Activated CD4-positive, alpha-beta T cell treated with anti-CD3 and anti-CD28 coated beads, Interleukin-2, amount 10 ng/mL, durations not matched to agents 7 days and 5 days (primary cell): ENCODE measurements at regions not wholly inside any gene's neighbourhood (a gene's known extent, or its start where the extent isn't known, plus 50 kb on each side); places are given as distances from the start of the nearest gene placed in this dataset.

ENCODE experiments used
- CTCF ChIA-PET: fragments of 350-600 bp; sonication (Branson Sonifier 250); formaldehyde crosslinking; loops from one replicate; lab custom pipeline; 2021; ENCODE audit warnings: antibody characterized with exemption; lab: Charles Lee
- POLR2A ChIA-PET: fragments of 350-600 bp; sonication (Branson Sonifier 250); formaldehyde crosslinking; loops from one replicate; lab custom pipeline; 2021; ENCODE audit warnings: antibody characterized with exemption; lab: Charles Lee
- DNase-seq: peaks from one replicate; pipeline ENCODE4 v3.0.0-alpha.2; 2020
- H3K27ac Mint-ChIP-seq: one replicate; pipeline ENCODE4 v1.8.0; 2021; ENCODE audit warnings: mild to moderate bottlenecking, moderate library complexity, mixed read lengths
- H3K27me3 Mint-ChIP-seq: one replicate; pipeline ENCODE4 v1.8.0; 2021; ENCODE audit warnings: mixed read lengths
- H3K36me3 Mint-ChIP-seq: one replicate; pipeline ENCODE4 v1.8.0; 2021; ENCODE audit warnings: low read depth, mixed read lengths
- H3K4me1 Mint-ChIP-seq: one replicate; pipeline ENCODE4 v1.8.0; 2021; ENCODE audit warnings: mixed read lengths
- H3K4me3 Mint-ChIP-seq: one replicate; pipeline ENCODE4 v1.8.0; 2021; ENCODE audit warnings: mild to moderate bottlenecking, moderate library complexity, mixed read lengths
- H3K9me3 Mint-ChIP-seq: one replicate; pipeline ENCODE4 v1.8.0; 2021; ENCODE audit warnings: mixed read lengths

DNA sequence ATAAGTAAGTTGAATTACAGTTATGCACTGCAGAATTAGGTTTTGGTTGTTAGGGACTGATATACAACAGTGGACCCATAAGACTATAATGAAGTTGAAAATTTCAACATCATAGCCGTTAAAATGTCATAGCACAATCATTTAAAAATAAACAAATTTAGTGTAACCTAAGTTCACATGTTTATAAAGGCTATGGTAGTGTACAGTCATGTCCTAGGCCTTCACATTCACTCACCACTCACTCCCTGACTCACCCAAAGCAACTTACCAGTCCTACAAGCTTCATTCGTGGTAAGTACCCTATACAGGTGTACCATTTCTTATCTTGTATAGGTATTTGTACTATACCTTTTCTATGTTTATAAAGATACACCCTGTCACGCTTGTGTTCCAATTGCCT, 113.7 kb downstream of the RAB11FIP2 start:
- H3K4me3 Mint-ChIP-seq: no peak overlapping the region
- no peak for DNase-seq
- H3K36me3 Mint-ChIP-seq: no peaks in the 10 kb centered on the region
- H3K27ac Mint-ChIP-seq: no peak overlapping the region
- no peaks in the 10 kb centered on the region for H3K27me3 Mint-ChIP-seq
- H3K4me1 Mint-ChIP-seq: no peaks in the 10 kb centered on the region
- POLR2A ChIA-PET: no interaction called here
- H3K9me3 Mint-ChIP-seq: no peaks in the 10 kb centered on the region
- CTCF ChIA-PET: interaction anchor here (0.6 kb wide), 1 partner anchor 1227 kb away, joined by 3 read pairs; no protein-coding TSS in a partner anchor

DNA sequence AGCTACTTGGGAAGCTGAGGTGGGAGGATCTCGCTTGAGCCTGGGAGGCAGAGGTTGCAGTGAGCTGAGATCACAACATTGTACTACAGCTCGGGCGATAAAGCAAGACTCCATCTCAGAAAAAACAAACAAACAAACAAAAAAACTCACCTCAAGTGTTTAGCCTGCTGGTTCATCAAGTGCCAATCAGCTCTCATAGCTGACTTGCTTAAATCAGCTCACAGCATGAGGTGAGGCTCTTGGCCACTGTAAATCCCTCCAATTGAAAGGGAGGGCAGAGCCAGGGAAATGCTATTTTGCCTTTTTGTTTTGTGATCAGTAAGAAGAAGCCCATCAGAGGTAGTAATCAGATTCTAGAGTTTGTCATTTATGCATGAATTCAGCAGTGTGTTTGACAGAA, 112.3 kb downstream of the RAB11FIP2 start:
- Mint-ChIP-seq H3K4me3 (no peak overlapping the region), H3K9me3 (no peaks in the 10 kb centered on the region), H3K27me3 (no peaks in the 10 kb centered on the region), H3K27ac (no peak overlapping the region), H3K36me3 (no peaks in the 10 kb centered on the region), H3K4me1 (no peaks in the 10 kb centered on the region)
- no peak for DNase-seq
- ChIA-PET POLR2A (no interaction called here), CTCF (no interaction called here)

DNA sequence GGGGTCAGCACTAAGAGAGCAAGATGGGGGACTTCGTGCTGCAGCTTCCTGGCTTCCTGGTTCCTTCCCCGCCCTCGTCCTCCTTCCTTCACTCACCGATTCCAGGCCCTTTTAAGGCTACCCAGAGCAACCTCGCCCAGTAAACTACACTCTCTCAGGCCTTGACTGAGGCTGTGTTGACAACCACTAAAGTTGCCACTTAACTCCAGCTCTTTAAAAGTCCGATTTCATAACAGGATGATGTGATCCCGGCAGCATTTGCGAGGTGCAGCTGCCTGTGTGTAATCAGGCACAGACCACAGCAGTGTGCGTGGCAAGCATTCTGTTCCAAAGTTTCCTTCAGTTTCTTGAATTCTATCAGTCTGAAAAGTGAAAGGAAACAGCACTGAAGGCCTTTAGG, 110.6 kb downstream of the RAB11FIP2 start:
- no peak for DNase-seq
- ChIA-PET CTCF (no interaction called here), POLR2A (no interaction called here)
- no peaks in the 10 kb centered on the region for H3K4me1 Mint-ChIP-seq
- no peak overlapping the region for H3K27ac Mint-ChIP-seq
- no peak overlapping the region for H3K4me3 Mint-ChIP-seq
- H3K9me3 Mint-ChIP-seq: no peaks in the 10 kb centered on the region
- no peaks in the 10 kb centered on the region for H3K27me3 Mint-ChIP-seq
- H3K36me3 Mint-ChIP-seq: no peaks in the 10 kb centered on the region

DNA sequence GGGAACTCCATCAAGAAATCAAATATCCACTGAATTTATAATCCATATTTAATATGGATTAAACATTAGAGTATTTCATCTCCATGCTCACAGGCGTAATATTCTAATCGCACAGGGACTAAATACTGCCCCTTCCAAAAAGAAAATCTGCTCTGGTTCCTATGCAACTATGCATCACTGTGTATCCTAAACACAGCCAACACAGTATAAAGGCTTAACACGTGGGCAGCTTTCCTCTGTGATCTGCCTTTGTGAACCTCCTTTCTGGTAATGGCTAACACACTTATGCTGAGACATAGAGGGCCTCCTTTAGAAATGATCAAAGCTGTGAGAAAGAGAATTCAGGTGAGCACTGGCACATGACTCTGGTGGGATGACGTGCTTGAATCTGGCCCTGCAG, 110.2 kb downstream of the RAB11FIP2 start:
- ChIA-PET CTCF (no interaction called here), POLR2A (no interaction called here)
- DNase-seq: no peak
- Mint-ChIP-seq H3K4me1 (no peaks in the 10 kb centered on the region), H3K4me3 (no peak overlapping the region), H3K27ac (no peak overlapping the region), H3K9me3 (no peaks in the 10 kb centered on the region), H3K36me3 (no peaks in the 10 kb centered on the region), H3K27me3 (no peaks in the 10 kb centered on the region)

DNA sequence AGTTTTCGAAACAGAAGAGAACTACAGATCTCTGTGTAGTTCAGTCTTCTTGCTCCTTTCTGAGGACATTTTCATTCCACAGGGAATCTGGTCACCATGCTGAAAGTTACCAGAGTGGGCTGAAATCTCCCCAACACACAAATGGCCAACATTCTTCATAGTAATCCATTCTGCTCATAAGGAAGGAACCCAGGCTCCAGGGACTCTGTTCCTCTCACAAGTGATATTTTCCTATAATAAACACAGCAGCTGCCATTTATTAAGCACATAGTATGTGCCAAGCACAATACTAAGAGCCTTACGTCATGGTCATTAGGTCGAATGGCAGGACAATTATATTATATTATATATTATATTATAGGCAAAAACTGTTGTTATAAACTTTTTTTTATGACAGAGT, 109.8 kb downstream of the RAB11FIP2 start:
- Mint-ChIP-seq H3K27ac (no peak overlapping the region), H3K4me1 (no peaks in the 10 kb centered on the region), H3K9me3 (no peaks in the 10 kb centered on the region), H3K4me3 (no peak overlapping the region), H3K36me3 (no peaks in the 10 kb centered on the region), H3K27me3 (no peaks in the 10 kb centered on the region)
- POLR2A ChIA-PET: no interaction called here
- CTCF ChIA-PET: no interaction called here
- DNase-seq: no peak

DNA sequence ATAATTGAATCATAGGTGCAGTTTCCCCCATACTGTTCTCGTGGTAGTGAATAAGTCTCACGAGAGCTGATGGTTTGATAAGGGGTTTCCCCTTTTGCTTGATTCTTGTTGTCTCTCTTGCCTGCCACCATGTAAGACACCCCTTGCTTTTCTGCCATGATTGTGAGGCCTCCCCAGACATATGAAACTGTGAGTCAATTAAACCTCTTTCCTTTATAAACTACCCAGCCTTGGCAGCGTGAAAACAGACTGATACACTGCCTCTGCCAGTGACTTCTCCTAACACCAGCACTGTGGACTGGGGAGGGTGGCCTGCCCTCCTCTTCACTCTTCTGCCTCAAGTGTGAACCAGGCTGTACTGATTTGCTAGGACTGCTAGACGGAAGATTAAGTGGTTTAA, 108.6 kb downstream of the RAB11FIP2 start:
- DNase-seq: no peak
- ChIA-PET CTCF (no interaction called here), POLR2A (no interaction called here)
- no peaks in the 10 kb centered on the region for H3K27me3 Mint-ChIP-seq
- no peaks in the 10 kb centered on the region for H3K4me1 Mint-ChIP-seq
- H3K36me3 Mint-ChIP-seq: no peaks in the 10 kb centered on the region
- no peak overlapping the region for H3K27ac Mint-ChIP-seq
- no peak overlapping the region for H3K4me3 Mint-ChIP-seq
- H3K9me3 Mint-ChIP-seq: no peaks in the 10 kb centered on the region

DNA sequence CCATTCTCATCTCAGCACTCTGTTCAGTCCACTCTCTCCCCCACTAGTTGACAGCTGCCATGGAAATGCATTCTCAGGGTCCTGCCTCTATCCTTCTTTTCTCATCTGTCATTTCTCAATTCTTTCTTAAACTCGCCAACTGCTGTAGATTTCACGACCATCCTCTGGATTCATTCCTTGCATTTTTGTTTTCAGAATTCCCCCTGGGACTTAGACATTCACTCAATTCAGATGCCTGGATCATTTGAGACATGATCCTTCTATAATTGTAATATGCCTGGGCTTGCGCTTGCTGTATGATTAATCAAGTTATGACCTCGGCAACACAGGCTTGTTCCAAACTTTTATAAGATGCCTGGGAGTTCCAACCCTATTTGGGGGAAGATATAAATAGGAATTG, 104.5 kb downstream of the RAB11FIP2 start:
- ChIA-PET POLR2A (no interaction called here), CTCF (no interaction called here)
- no peaks in the 10 kb centered on the region for H3K9me3 Mint-ChIP-seq
- H3K36me3 Mint-ChIP-seq: no peaks in the 10 kb centered on the region
- H3K4me1 Mint-ChIP-seq: no peaks in the 10 kb centered on the region
- peaks cover 2% of the 10 kb centered on the region for H3K27me3 Mint-ChIP-seq
- DNase-seq: no peak
- no peak overlapping the region for H3K4me3 Mint-ChIP-seq
- H3K27ac Mint-ChIP-seq: no peak overlapping the region

DNA sequence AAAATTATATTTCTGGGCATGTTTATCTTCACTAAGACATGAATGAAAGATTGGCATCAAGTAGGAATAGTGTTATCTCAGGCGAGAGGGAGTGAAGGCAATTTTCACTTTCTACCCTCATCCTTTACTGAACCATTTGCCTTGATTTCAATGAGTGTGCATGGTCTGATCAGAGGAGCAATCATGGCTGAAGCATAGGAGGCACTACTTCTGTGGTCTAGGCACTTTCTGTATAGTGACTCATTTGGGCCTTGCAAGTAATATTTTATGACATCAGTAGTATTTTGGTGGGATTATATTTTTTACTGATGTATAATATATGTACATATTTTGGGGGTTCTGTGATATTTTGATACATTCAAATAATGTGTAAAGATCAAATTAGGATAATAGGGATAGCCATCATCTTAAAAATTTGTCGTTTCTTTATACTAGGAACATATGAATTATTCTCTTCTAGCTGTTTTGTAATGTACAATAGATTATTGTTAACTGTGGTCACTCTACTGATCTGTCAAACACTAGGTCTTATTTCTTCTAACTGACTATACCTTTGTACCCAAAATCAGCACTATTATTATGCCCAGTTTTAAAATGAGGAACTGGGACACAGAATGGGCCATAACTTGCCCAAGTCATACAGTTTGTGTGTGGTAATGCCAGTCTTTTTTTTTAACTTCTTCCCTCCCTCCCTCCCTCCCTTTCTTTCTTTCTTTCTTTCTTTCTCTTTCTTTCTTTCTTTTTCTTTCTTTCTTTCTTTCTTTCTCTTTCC, 101.9 kb downstream of the RAB11FIP2 start:
- Mint-ChIP-seq H3K4me1 (no peaks in the 10 kb centered on the region), H3K27ac (no peak overlapping the region), H3K36me3 (no peaks in the 10 kb centered on the region), H3K27me3 (peaks cover 5% of the 10 kb centered on the region), H3K9me3 (no peaks in the 10 kb centered on the region), H3K4me3 (no peak overlapping the region)
- DNase-seq: no peak
- CTCF ChIA-PET: no interaction called here
- POLR2A ChIA-PET: no interaction called here

DNA sequence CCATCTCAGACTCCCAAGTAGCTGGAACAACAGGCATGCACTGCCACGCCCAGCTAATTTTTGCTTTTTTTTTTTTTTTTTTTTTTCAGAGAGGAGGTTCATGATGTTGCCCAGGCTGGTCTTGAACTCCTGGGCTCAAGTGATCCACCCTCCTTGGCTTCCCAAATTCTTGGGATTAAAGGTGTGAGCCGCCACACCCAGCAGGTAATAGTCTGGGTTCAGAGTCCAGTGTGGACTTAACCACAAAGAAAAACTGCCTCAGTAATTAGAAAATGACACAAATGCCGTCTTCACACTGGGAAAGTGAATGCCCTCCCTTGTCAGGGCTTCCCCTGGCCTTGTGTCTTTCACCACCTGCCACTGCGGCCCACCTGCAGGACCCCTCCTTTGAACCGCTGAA, 101.1 kb downstream of the RAB11FIP2 start:
- Mint-ChIP-seq H3K36me3 (no peaks in the 10 kb centered on the region), H3K9me3 (no peaks in the 10 kb centered on the region), H3K27ac (no peak overlapping the region), H3K4me1 (no peaks in the 10 kb centered on the region), H3K4me3 (no peak overlapping the region), H3K27me3 (peaks cover 5% of the 10 kb centered on the region)
- CTCF ChIA-PET: no interaction called here
- no peak for DNase-seq
- POLR2A ChIA-PET: no interaction called here

DNA sequence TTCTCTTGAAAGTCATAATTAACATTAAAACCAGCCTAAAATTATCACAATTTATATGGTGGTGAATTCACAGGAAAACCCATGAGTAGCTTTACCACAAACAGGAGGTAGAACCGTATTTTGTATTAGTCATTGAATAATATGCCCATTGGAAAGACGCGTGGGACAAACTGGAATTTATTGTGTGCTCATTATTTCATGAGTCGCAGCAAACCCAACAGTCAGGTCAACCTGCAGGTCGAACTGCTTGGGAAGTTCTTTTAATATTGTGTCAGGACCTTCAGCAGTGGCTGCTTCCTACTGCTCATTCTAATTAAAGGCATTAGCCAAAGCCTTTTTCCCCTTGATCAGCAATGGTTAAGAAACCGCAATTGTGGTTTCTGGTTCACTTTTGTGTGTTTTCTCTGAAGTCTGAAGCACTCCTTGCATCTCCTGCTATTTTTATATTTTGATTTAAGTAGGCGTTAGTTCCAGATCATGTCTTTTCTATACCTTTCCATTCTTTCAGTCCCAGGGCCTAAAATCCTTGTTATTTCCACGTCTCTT, 100.1 kb downstream of the RAB11FIP2 start:
- Mint-ChIP-seq H3K27ac (no peak overlapping the region), H3K9me3 (no peaks in the 10 kb centered on the region), H3K4me3 (no peak overlapping the region), H3K36me3 (no peaks in the 10 kb centered on the region), H3K4me1 (no peaks in the 10 kb centered on the region), H3K27me3 (peaks cover 7% of the 10 kb centered on the region)
- no peak for DNase-seq
- ChIA-PET CTCF (no interaction called here), POLR2A (no interaction called here)

DNA sequence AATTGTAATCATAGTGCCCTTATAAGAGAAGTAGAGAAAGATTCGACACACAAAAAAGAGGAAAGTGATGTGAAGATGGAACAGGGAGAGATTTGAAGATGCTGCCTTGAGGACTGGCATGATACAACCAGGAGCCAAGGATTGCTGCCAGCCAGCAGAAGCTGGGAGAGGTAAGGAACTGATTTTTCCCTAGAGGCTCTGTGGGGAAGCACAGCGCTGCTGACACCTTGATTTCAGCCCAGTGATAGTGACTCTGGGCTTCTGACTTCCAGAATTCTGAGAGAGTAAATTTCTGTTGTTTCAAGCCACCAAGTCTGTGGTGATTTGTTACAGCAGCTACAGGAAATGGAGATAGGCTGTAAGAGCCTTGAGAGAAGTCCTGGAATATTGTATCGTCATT, 98.2 kb downstream of the RAB11FIP2 start:
- Mint-ChIP-seq H3K4me1 (no peaks in the 10 kb centered on the region), H3K36me3 (no peaks in the 10 kb centered on the region), H3K27me3 (peaks cover 7% of the 10 kb centered on the region), H3K27ac (no peak overlapping the region), H3K4me3 (no peak overlapping the region), H3K9me3 (no peaks in the 10 kb centered on the region)
- CTCF ChIA-PET: no interaction called here
- POLR2A ChIA-PET: no interaction called here
- DNase-seq: no peak

DNA sequence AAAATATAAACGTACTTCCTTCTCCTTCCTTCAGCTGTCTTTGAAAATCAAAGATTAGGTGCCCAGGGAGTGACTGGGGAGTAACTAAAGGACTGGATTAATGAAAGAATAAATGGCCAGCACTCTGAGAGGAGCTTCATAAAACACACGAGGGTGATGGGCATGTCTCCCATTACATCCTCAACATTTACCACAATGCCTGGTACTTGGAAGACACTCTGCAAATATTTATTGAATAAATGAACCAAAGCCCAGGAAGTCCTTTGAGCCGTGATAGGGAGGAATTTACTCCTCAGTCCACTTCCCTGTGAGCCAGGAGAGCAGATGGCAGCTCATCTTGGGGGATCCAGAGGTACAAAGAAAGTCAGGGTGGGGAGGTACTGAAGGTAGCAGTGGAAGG, 96.3 kb downstream of the RAB11FIP2 start:
- peaks cover 5% of the 10 kb centered on the region for H3K27me3 Mint-ChIP-seq
- CTCF ChIA-PET: no interaction called here
- POLR2A ChIA-PET: no interaction called here
- no peak overlapping the region for H3K4me3 Mint-ChIP-seq
- no peak for DNase-seq
- H3K36me3 Mint-ChIP-seq: no peaks in the 10 kb centered on the region
- no peaks in the 10 kb centered on the region for H3K9me3 Mint-ChIP-seq
- H3K27ac Mint-ChIP-seq: no peak overlapping the region
- H3K4me1 Mint-ChIP-seq: no peaks in the 10 kb centered on the region
